Caco-2 (cell line): ENCODE measurements at regions not wholly inside any gene's neighbourhood (a gene's known extent, or its start where the extent isn't known, plus 50 kb on each side); places are given as distances from the start of the nearest gene placed in this dataset.
"Not testable (repeated sequence)": the region's sequence is repeated elsewhere in the genome, so short reads cannot be mapped to it uniquely, and the experiment has no call there.

Experiments
- BruUV-seq: library from RNA; stranded (reverse); fragments of 400-500 nt; replicated peaks from 2 replicates; lab custom pipeline; 2021; lab: Mats Ljungman, UMichigan
- CTCF ChIA-PET: fragments of 300-600 bp; sonication (Branson Sonifier 250); formaldehyde crosslinking; loops from one replicate; lab custom pipeline; 2022; ENCODE audit warnings: antibody characterized with exemption; lab: Charles Lee
- POLR2A ChIA-PET: fragments of 300-600 bp; sonication (Branson Sonifier 250); formaldehyde crosslinking; loops from one replicate; lab custom pipeline; 2022; ENCODE audit warnings: antibody characterized with exemption; lab: Charles Lee
- DNase-seq, 2 experiments: peaks; one replicate each; pipeline versions ENCODE4 v3.0.0 to v3.0.0-alpha.2; 2020 to 2022
- H3K27me3 ChIP-seq: replicated peaks from 2 replicates; pipeline ENCODE4 v1.6.0; 2011; ENCODE audit warnings: low read length; ENCODE audit not compliant: control insufficient read depth, insufficient read depth
- H3K36me3 ChIP-seq: 2 replicates; pipeline ENCODE4 v1.5.1; 2011; ENCODE audit warnings: low read length; ENCODE audit not compliant: control insufficient read depth, insufficient read depth
- H3K4me1 ChIP-seq: fragments of 250-450 bp; sonication (Bioruptor Pico); 2 replicates; pipeline ENCODE4 v1.5.1; 2020; ENCODE audit warnings: mild to moderate bottlenecking
- H3K4me3 ChIP-seq: 2 replicates; pipeline ENCODE4 v1.5.1; 2011; ENCODE audit warnings: low read depth, mild to moderate bottlenecking, control low read depth, low read length
- H3K9me3 ChIP-seq: fragments of 250-450 bp; sonication (Bioruptor Pico); 2 replicates; pipeline ENCODE4 v1.5.1; 2020; ENCODE audit warnings: mild to moderate bottlenecking, moderate library complexity
- H3K27ac Mint-ChIP-seq: one replicate; pipeline ENCODE4 v1.8.0; 2022; ENCODE audit warnings: mixed read lengths; ENCODE audit not compliant: unreplicated experiment
- H3K27me3 Mint-ChIP-seq: one replicate; pipeline ENCODE4 v1.8.0; 2022; ENCODE audit warnings: mixed read lengths; ENCODE audit not compliant: insufficient read depth, unreplicated experiment
- H3K36me3 Mint-ChIP-seq: one replicate; pipeline ENCODE4 v1.8.0; 2022; ENCODE audit warnings: mild to moderate bottlenecking, mixed read lengths; ENCODE audit not compliant: insufficient read depth, unreplicated experiment
- H3K4me1 Mint-ChIP-seq: one replicate; pipeline ENCODE4 v1.8.0; 2022; ENCODE audit warnings: low read depth, mixed read lengths; ENCODE audit not compliant: unreplicated experiment
- H3K4me3 Mint-ChIP-seq: one replicate; pipeline ENCODE4 v1.8.0; 2022; ENCODE audit warnings: mild to moderate bottlenecking, moderate library complexity, mixed read lengths; ENCODE audit not compliant: unreplicated experiment
- H3K9me3 Mint-ChIP-seq: one replicate; pipeline ENCODE4 v1.8.0; 2022; ENCODE audit warnings: mixed read lengths; ENCODE audit not compliant: unreplicated experiment
- CTCF ChIP-seq, 2 experiments: fragments of 200-600 bp in 1 of 2; IDR thresholded peaks; 1 replicate in 1 of 2; 2 replicates in 1 of 2; pipeline versions ENCODE4 v1.5.1 to v1.8.0; 2011 to 2022; ENCODE audit warnings: antibody characterized with exemption in 1 of 2, control low read depth in 1 of 2, inconsistent platforms in 1 of 2, low read depth in 1 of 2, low read length in 1 of 2, mild to moderate bottlenecking in 1 of 2, moderate library complexity in 1 of 2; ENCODE audit not compliant: insufficient read depth in 1 of 2, severe bottlenecking in 1 of 2, unreplicated experiment in 1 of 2
- intact Hi-C: fragments of 100-400 bp; cut with micrococcal nuclease; formaldehyde crosslinking; loops from one replicate; pipeline ENCODE4 v1.10.0; 2022; ENCODE audit not compliant: unreplicated experiment

GRCh38 chr9:32882705-32883104 is 99.4 kb downstream of the TMEM215 start:
- ChIA-PET CTCF (no interaction called here), POLR2A (no interaction called here)
- intact Hi-C loops, result no loop called here
- Histone ChIP-seq H3K9me3 (no peaks in the 10 kb centered on the region), H3K27me3 (no peaks in the 10 kb centered on the region), H3K4me1 (no peaks in the 10 kb centered on the region; the same call in 1 of the 2 replicates), H3K4me3 (no peak overlapping the region), H3K36me3 (no peaks in the 10 kb centered on the region)
- no peaks in the 10 kb centered on the region for H3K9me3 Mint-ChIP-seq
- H3K36me3 Mint-ChIP-seq, result no peaks in the 10 kb centered on the region
- TF ChIP-seq CTCF (IDR thresholded peaks at IDR 0.05; ENCODE audit: insufficient read depth in 1 of 2, low read depth in 1 of 2, low read length in 1 of 2, severe bottlenecking in 1 of 2, unreplicated experiment in 1 of 2), result no peak
- H3K4me1 Mint-ChIP-seq, result no peaks in the 10 kb centered on the region
- no peak overlapping the region for H3K4me3 Mint-ChIP-seq
- no peaks in the 10 kb centered on the region for H3K27me3 Mint-ChIP-seq
- no peak for DNase-seq
- H3K27ac Mint-ChIP-seq, result no peak overlapping the region
- BruUV-seq, result no TSS peak

- Mint-ChIP-seq H3K4me1 (no peaks in the 10 kb centered on the region), H3K27me3 (no peaks in the 10 kb centered on the region), H3K4me3 (no peak overlapping the region), H3K36me3 (no peaks in the 10 kb centered on the region), H3K27ac (no peak overlapping the region), H3K9me3 (no peaks in the 10 kb centered on the region)
- Histone ChIP-seq H3K4me1 (no peaks in the 10 kb centered on the region; the same call in 1 of the 2 replicates), H3K36me3 (no peaks in the 10 kb centered on the region), H3K27me3 (no peaks in the 10 kb centered on the region), H3K9me3 (no peaks in the 10 kb centered on the region), H3K4me3 (no peak overlapping the region)
- ChIA-PET POLR2A (interaction anchor here (0.6 kb wide), 1 partner anchor 11 kb away, joined by 4 read pairs; no protein-coding TSS in a partner anchor), CTCF (no interaction called here)
- TF ChIP-seq CTCF (IDR thresholded peaks at IDR 0.05; ENCODE audit: insufficient read depth in 1 of 2, low read depth in 1 of 2, low read length in 1 of 2, severe bottlenecking in 1 of 2, unreplicated experiment in 1 of 2), result no peak
- intact Hi-C loops, result no loop called here
- DNase-seq, result no peak
- no TSS peak for BruUV-seq
Measured at GRCh38 chr9:32884482-32884881, 101.1 kb downstream of the TMEM215 start.

- no peaks in the 10 kb centered on the region for H3K27me3 Mint-ChIP-seq
- Histone ChIP-seq H3K27me3 (no peaks in the 10 kb centered on the region), H3K36me3 (no peaks in the 10 kb centered on the region), H3K9me3 (no peaks in the 10 kb centered on the region), H3K4me1 (no peaks in the 10 kb centered on the region; the same call in 1 of the 2 replicates), H3K4me3 (no peak overlapping the region)
- no peaks in the 10 kb centered on the region for H3K9me3 Mint-ChIP-seq
- H3K4me1 Mint-ChIP-seq, result no peaks in the 10 kb centered on the region
- intact Hi-C loops, result no loop called here
- no TSS peak for BruUV-seq
- no peaks in the 10 kb centered on the region for H3K36me3 Mint-ChIP-seq
- H3K27ac Mint-ChIP-seq, result no peak overlapping the region
- no peak for DNase-seq
- ChIA-PET CTCF (no interaction called here), POLR2A (no interaction called here)
- no peak overlapping the region for H3K4me3 Mint-ChIP-seq
- no peak for TF ChIP-seq CTCF (IDR thresholded peaks at IDR 0.05; ENCODE audit: insufficient read depth in 1 of 2, low read depth in 1 of 2, low read length in 1 of 2, severe bottlenecking in 1 of 2, unreplicated experiment in 1 of 2)
Measured at GRCh38 chr9:32886021-32886420, 102.7 kb downstream of the TMEM215 start.

- H3K4me1 ChIP-seq, H3K36me3 Mint-ChIP-seq, H3K9me3 ChIP-seq, H3K27ac Mint-ChIP-seq, H3K27me3 Mint-ChIP-seq, H3K27me3 ChIP-seq, H3K36me3 ChIP-seq, H3K4me3 Mint-ChIP-seq, H3K4me1 Mint-ChIP-seq, DNase-seq, H3K9me3 Mint-ChIP-seq, BruUV-seq, intact Hi-C loops, POLR2A ChIA-PET, CTCF ChIA-PET, H3K4me3 ChIP-seq: not testable (repeated sequence)
Measured at GRCh38 chr9:32894485-32894884, 106.9 kb downstream of the APTX start.
